Trophoblast cell (in vitro differentiated cells and primary cell): ENCODE measurements at regions not wholly inside any gene's neighbourhood (a gene's known extent, or its start where the extent isn't known, plus 50 kb on each side); places are given as distances from the start of the nearest gene placed in this dataset.

ENCODE experiments used
- DNase-seq, 2 donors: peaks; one replicate each; pipeline ENCODE4 v3.0.0-alpha.2; 2016
- H2AFZ ChIP-seq: 2 replicates; pipeline ENCODE4 v1.6.1; 2013; ENCODE audit warnings: low read length, moderate library complexity, mild to moderate bottlenecking; ENCODE audit not compliant: insufficient read depth, poor library complexity
- H2AK5ac ChIP-seq: 2 replicates; pipeline ENCODE4 v1.6.1; 2013; ENCODE audit warnings: mild to moderate bottlenecking, low read length
- H2BK120ac ChIP-seq: 2 replicates; pipeline ENCODE4 v1.6.1; 2013; ENCODE audit warnings: low read length, mild to moderate bottlenecking, moderate library complexity; ENCODE audit not compliant: insufficient read depth, poor library complexity
- H2BK12ac ChIP-seq: 2 replicates; pipeline ENCODE4 v1.6.1; 2013; ENCODE audit warnings: mild to moderate bottlenecking, low read length, moderate library complexity
- H2BK5ac ChIP-seq: 2 replicates; pipeline ENCODE4 v1.6.1; 2013; ENCODE audit warnings: low read length, low read depth, moderate library complexity, mild to moderate bottlenecking; ENCODE audit not compliant: poor library complexity
- H3K14ac ChIP-seq: 2 replicates; pipeline ENCODE4 v1.6.1; 2013; ENCODE audit warnings: mild to moderate bottlenecking, low read length
- H3K18ac ChIP-seq: 2 replicates; pipeline ENCODE4 v1.6.1; 2013; ENCODE audit warnings: mild to moderate bottlenecking, low read length
- H3K23ac ChIP-seq: 2 replicates; pipeline ENCODE4 v1.6.1; 2013; ENCODE audit warnings: low read length
- H3K27ac ChIP-seq: 2 replicates; pipeline ENCODE4 v1.5.1; 2013; ENCODE audit warnings: low read depth, mild to moderate bottlenecking, inconsistent platforms, low read length, moderate library complexity
- H3K27me3 ChIP-seq: 2 replicates; pipeline ENCODE4 v1.6.1; 2013; ENCODE audit warnings: inconsistent platforms, mild to moderate bottlenecking, low read length, moderate library complexity; ENCODE audit not compliant: insufficient read depth
- H3K36me3 ChIP-seq, 2 experiments: 1 replicate in 1 of 2; 2 replicates in 1 of 2; pipeline ENCODE4 v1.6.1; 2013; ENCODE audit warnings: low read length in 2 of 2, mild to moderate bottlenecking in 2 of 2, moderate library complexity in 1 of 2; ENCODE audit not compliant: insufficient read depth in 2 of 2, control insufficient read depth in 1 of 2
- H3K4ac ChIP-seq: 2 replicates; pipeline ENCODE4 v1.6.1; 2013; ENCODE audit warnings: low read depth, mild to moderate bottlenecking, low read length, moderate library complexity
- H3K4me1 ChIP-seq, 2 experiments: 1 replicate in 1 of 2; 2 replicates in 1 of 2; pipeline ENCODE4 v1.6.1; 2013; ENCODE audit warnings: low read length in 2 of 2, mild to moderate bottlenecking in 2 of 2, moderate library complexity in 1 of 2; ENCODE audit not compliant: insufficient read depth in 2 of 2, control insufficient read depth in 1 of 2
- H3K4me2 ChIP-seq: 2 replicates; pipeline ENCODE4 v1.6.1; 2013; ENCODE audit warnings: inconsistent platforms, mild to moderate bottlenecking, low read length, moderate library complexity
- H3K4me3 ChIP-seq: 2 replicates; pipeline ENCODE4 v1.5.1; 2013; ENCODE audit warnings: mild to moderate bottlenecking, low read depth, low read length, inconsistent platforms
- H3K79me1 ChIP-seq: one replicate; pipeline ENCODE4 v1.6.1; 2013; ENCODE audit warnings: low read length
- H3K79me2 ChIP-seq: 2 replicates; pipeline ENCODE4 v1.6.1; 2013; ENCODE audit warnings: low read length, mild to moderate bottlenecking; ENCODE audit not compliant: control insufficient read depth, insufficient read depth, poor library complexity
- H3K9ac ChIP-seq: 2 replicates; pipeline ENCODE4 v1.6.1; 2013; ENCODE audit warnings: mild to moderate bottlenecking, low read length
- H3K9me3 ChIP-seq: 2 replicates; pipeline ENCODE4 v1.6.1; 2013; ENCODE audit warnings: low read depth, mild to moderate bottlenecking, control low read depth, inconsistent platforms, low read length; ENCODE audit not compliant: insufficient read depth
- H4K12ac ChIP-seq: 2 replicates; pipeline ENCODE4 v1.6.1; 2013; ENCODE audit warnings: low read depth, mild to moderate bottlenecking, low read length, moderate library complexity
- H4K8ac ChIP-seq: 2 replicates; pipeline ENCODE4 v1.6.1; 2013; ENCODE audit warnings: low read depth, mild to moderate bottlenecking, low read length, moderate library complexity
- H4K91ac ChIP-seq: one replicate; pipeline ENCODE4 v1.6.1; 2013; ENCODE audit warnings: low read depth, mild to moderate bottlenecking, low read length, moderate library complexity
- WGBS: extraction: QIAGEN DNeasy Blood & Tissue Kit; methylation state at CpG from one replicate; pipeline ENCODE4 v1.1.7; 2013; ENCODE audit warnings: missing lambda C conversion rate; ENCODE audit not compliant: insufficient read length, insufficient coverage; ENCODE audit errors: extremely low coverage; 5-methylcytosine and 5-hydroxymethylcytosine counted together

DNA sequence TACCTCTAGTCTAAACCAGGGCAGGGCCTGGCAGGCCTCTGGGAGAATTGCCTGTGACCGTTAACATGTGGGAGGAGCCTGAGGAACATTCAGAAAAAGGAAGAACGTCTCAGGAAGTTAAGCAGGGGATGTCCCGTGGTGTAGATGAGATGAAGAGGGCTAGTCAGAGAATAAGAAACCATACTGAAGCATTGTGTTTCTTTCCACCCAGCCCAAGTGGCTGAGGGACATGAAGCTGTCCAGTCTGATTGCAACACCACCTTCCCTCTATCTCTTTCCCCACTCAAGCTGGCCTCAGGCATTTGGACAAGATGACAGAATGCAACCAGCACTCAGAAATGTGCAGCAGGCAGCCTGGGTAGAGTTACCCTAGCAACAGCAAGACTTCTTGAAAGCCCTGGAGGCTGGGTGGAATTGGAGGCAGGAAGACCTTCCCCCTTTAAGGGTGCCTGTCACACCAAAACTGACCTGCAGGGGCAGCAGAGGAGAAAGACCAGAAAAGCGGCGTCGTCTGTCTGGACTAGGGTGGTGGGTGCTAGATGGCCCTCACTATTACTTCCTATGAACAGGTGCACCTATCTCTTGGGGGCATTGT lies 186.1 kb downstream of the UNC5CL start:
- H3K36me3 ChIP-seq = no peaks in the 10 kb centered on the region
- WGBS = no CpG with 5 or more reads among the region's 6 CpGs

DNA sequence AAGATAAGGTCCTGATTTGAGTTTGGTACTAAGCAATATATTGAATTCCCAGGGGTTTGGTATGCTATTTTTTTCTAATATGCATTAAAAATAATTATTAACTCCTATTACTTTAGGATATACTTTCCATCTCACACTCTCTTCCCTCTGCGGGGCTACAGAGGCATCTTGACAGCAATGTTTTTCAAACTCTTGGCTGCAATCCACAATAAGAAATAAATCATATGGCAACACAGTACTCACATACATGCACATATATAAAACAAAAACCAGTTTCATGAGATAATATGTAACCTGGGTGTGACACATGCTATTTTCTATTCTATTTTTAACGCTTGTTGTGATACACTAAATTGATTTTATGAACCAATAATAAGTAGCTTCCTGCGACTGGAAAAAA lies 189.5 kb downstream of the UNC5CL start:
- Histone ChIP-seq H4K12ac (no peak overlapping the region), H3K4ac (no peak overlapping the region), H3K4me3 (no peak overlapping the region), H3K23ac (no peak overlapping the region), H2AFZ (no peak overlapping the region), H3K4me2 (no peak overlapping the region), H2BK120ac (no peak overlapping the region), H4K8ac (no peak overlapping the region), H3K27ac (no peak overlapping the region), H3K9me3 (no peaks in the 10 kb centered on the region), H3K18ac (no peak overlapping the region), H4K91ac (no peak overlapping the region), H3K36me3 (no peaks in the 10 kb centered on the region), H2BK5ac (no peak overlapping the region), H3K4me1 (no peaks in the 10 kb centered on the region), H3K27me3 (no peaks in the 10 kb centered on the region), H2AK5ac (no peak overlapping the region), H3K79me2 (no peaks in the 10 kb centered on the region), H3K9ac (no peak overlapping the region), H2BK12ac (no peak overlapping the region), H3K14ac (no peak overlapping the region), H3K79me1 (no peaks in the 10 kb centered on the region)
- no CpG with 5 or more reads among the region's 3 CpGs for WGBS
- DNase-seq = no peak

More for the DNA sequence above, 186.1 kb downstream of the UNC5CL start:
- Histone ChIP-seq H4K91ac (no peak overlapping the region), H3K9me3 (no peaks in the 10 kb centered on the region), H3K14ac (no peak overlapping the region), H3K18ac (no peak overlapping the region), H2BK5ac (no peak overlapping the region), H3K27ac (no peak overlapping the region), H3K9ac (no peak overlapping the region), H3K4me3 (no peak overlapping the region), H2AK5ac (no peak overlapping the region), H3K4me1 (no peaks in the 10 kb centered on the region), H3K79me1 (no peaks in the 10 kb centered on the region), H2BK120ac (no peak overlapping the region), H4K8ac (no peak overlapping the region), H3K4me2 (no peak overlapping the region), H2AFZ (no peak overlapping the region), H2BK12ac (no peak overlapping the region), H3K79me2 (no peaks in the 10 kb centered on the region), H3K4ac (no peak overlapping the region), H3K23ac (no peak overlapping the region), H3K27me3 (no peaks in the 10 kb centered on the region), H4K12ac (no peak overlapping the region)
- peak; percentile 91 to 93 for DNase-seq

DNA sequence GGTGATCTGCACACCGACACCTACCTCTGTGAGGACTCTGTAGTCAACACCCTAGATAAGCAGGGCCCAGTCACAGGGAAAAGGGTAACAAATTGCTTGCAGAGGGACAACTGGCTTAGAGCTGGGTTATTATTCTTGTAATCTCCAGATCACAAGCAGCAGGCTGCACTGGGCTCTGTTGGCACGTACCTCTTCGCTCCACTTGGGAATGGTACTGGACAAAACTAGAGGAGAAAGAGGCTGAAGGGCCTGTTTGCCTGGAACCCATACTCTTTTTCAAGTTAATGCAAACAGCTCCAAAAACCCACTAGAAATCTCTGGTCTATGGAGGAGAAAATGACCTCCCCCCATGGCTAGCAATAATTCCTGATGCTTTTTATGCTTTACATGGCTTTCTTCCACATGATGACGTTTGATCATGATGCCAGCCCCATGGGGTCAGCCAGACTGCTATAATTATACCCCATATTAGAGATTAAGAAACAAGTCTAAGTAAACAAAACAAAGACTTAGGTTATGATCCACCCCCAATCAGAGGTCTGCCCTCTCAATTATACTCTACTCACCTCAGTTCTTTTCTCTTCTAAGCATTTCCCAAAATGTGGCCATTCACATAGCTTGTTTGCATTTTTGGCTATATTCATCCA lies 190.0 kb downstream of the UNC5CL start:
- Histone ChIP-seq H3K4me1 (no peaks in the 10 kb centered on the region), H4K8ac (no peak overlapping the region), H2AK5ac (no peak overlapping the region), H3K27me3 (no peaks in the 10 kb centered on the region), H4K12ac (no peak overlapping the region), H2BK5ac (no peak overlapping the region), H2AFZ (no peak overlapping the region), H3K4ac (no peak overlapping the region), H3K18ac (no peak overlapping the region), H2BK120ac (no peak overlapping the region), H3K23ac (no peak overlapping the region), H3K4me2 (no peak overlapping the region), H3K14ac (no peak overlapping the region), H3K36me3 (no peaks in the 10 kb centered on the region), H4K91ac (no peak overlapping the region), H3K9ac (no peak overlapping the region), H3K79me1 (no peaks in the 10 kb centered on the region), H3K27ac (no peak overlapping the region), H3K4me3 (no peak overlapping the region), H3K9me3 (no peaks in the 10 kb centered on the region), H2BK12ac (no peak overlapping the region), H3K79me2 (no peaks in the 10 kb centered on the region)
- no peak for DNase-seq
- no CpG with 5 or more reads among the region's 4 CpGs for WGBS

DNA sequence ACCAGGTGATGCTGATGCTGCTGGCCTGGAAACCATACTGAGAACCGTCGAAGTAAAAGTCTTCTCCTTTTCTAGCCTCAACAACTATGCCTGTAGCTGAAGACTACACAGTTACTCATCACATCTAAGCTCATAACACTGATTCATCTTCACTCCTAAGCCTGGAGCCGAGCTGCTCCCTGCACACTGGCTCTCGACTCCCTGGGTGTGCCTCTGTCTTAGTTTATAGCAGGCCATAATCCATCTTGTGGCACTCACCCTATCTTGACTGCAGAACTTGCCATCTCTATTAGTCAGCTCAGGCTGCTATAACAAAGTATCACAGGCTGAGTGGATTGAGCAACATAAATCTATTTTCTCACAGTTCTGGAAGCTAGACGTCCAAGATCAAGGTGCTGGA lies 191.0 kb downstream of the UNC5CL start:
- Histone ChIP-seq H4K91ac (no peak overlapping the region), H4K8ac (no peak overlapping the region), H4K12ac (no peak overlapping the region), H2AFZ (no peak overlapping the region), H2BK12ac (no peak overlapping the region), H3K14ac (no peak overlapping the region), H2BK5ac (no peak overlapping the region), H3K4me3 (no peak overlapping the region), H3K4me1 (no peaks in the 10 kb centered on the region), H2BK120ac (no peak overlapping the region), H3K18ac (no peak overlapping the region), H3K9ac (no peak overlapping the region), H2AK5ac (no peak overlapping the region), H3K23ac (no peak overlapping the region), H3K79me1 (no peaks in the 10 kb centered on the region), H3K79me2 (no peaks in the 10 kb centered on the region), H3K4me2 (no peak overlapping the region), H3K9me3 (no peaks in the 10 kb centered on the region), H3K36me3 (no peaks in the 10 kb centered on the region), H3K4ac (no peak overlapping the region), H3K27ac (no peak overlapping the region), H3K27me3 (no peaks in the 10 kb centered on the region)
- no CpG with 5 or more reads among the region's 5 CpGs for WGBS
- no peak for DNase-seq
